DOHH2 (cell line): ENCODE measurements at regions not wholly inside any gene's neighbourhood (a gene's known extent, or its start where the extent isn't known, plus 50 kb on each side); places are given as distances from the start of the nearest gene placed in this dataset.
"Not testable (repeated sequence)": the region's sequence is repeated elsewhere in the genome, so short reads cannot be mapped to it uniquely, and the experiment has no call there.

Experiments
- H3F3A ChIP-seq: fragments of 200-600 bp; sonication (generic), shearing (Covaris generic); 2 replicates; pipeline ENCODE4 v1.6.0; 2016; ENCODE audit warnings: antibody characterized with exemption, mild to moderate bottlenecking; ENCODE audit not compliant: control insufficient read depth, insufficient read depth
- H3K27ac ChIP-seq: fragments of 200-600 bp; sonication (generic); 2 replicates; pipeline ENCODE4 v1.5.1; 2014; ENCODE audit warnings: low read depth, mild to moderate bottlenecking, low read length, moderate library complexity
- H3K27me3 ChIP-seq: fragments of 200-600 bp; sonication (generic); 2 replicates; pipeline ENCODE4 v1.6.1; 2014; ENCODE audit warnings: mild to moderate bottlenecking, low read length, mixed read lengths; ENCODE audit not compliant: control insufficient read depth
- H3K36me3 ChIP-seq: fragments of 200-600 bp; sonication (generic); 2 replicates; pipeline ENCODE4 v1.6.1; 2014; ENCODE audit warnings: mild to moderate bottlenecking, low read length, moderate library complexity, mixed read lengths; ENCODE audit not compliant: control insufficient read depth
- H3K4me1 ChIP-seq: fragments of 200-600 bp; sonication (generic); 2 replicates; pipeline ENCODE4 v1.6.1; 2014; ENCODE audit warnings: mild to moderate bottlenecking, low read length, mixed read lengths; ENCODE audit not compliant: control insufficient read depth
- H3K4me2 ChIP-seq: fragments of 200-600 bp; sonication (generic); 2 replicates; pipeline ENCODE4 v1.6.0; 2014; ENCODE audit warnings: mild to moderate bottlenecking, low read length, moderate library complexity
- H3K4me3 ChIP-seq: fragments of 200-600 bp; sonication (generic); 2 replicates; pipeline ENCODE4 v1.5.1; 2014; ENCODE audit warnings: mild to moderate bottlenecking, low read length, mixed read lengths
- H3K79me2 ChIP-seq: fragments of 200-600 bp; sonication (generic); 2 replicates; pipeline ENCODE4 v1.6.1; 2014; ENCODE audit warnings: mild to moderate bottlenecking, low read length, mixed read lengths; ENCODE audit not compliant: control insufficient read depth
- H3K9me2 ChIP-seq: fragments of 200-600 bp; sonication (generic); replicated peaks from 2 replicates; pipeline ENCODE4 v1.6.1; 2014; ENCODE audit warnings: mild to moderate bottlenecking, low read length, mixed read lengths; ENCODE audit not compliant: control insufficient read depth
- H3K9me3 ChIP-seq: fragments of 200-600 bp; sonication (generic); 2 replicates; pipeline ENCODE4 v1.6.1; 2014; ENCODE audit warnings: antibody characterized with exemption, low read length, mixed read lengths; ENCODE audit not compliant: control insufficient read depth, insufficient read depth
- H4K20me1 ChIP-seq: fragments of 200-600 bp; sonication (generic); 2 replicates; pipeline ENCODE4 v1.6.0; 2014; ENCODE audit warnings: low read depth, mild to moderate bottlenecking, antibody characterized with exemption, low read length, moderate library complexity; ENCODE audit not compliant: control insufficient read depth, insufficient read depth
- CTCF ChIP-seq: fragments of 200-600 bp; sonication (generic); IDR thresholded peaks from one replicate; pipeline ENCODE4 v1.5.1; 2014; ENCODE audit warnings: antibody characterized with exemption, mild to moderate bottlenecking, low read depth, low read length; ENCODE audit not compliant: poor library complexity, severe bottlenecking
- EZH2phosphoT487 ChIP-seq: fragments of 200-600 bp; sonication (generic); IDR thresholded peaks from 2 replicates; pipeline ENCODE4 v1.6.1; 2017; ENCODE audit warnings: borderline replicate concordance, mild to moderate bottlenecking, antibody characterized with exemption, low read length, moderate library complexity, mixed read lengths

- no peaks in the 10 kb centered on the region for H3K36me3 ChIP-seq
- H3K9me3 ChIP-seq = no peaks in the 10 kb centered on the region
- no peak overlapping the region for H3K27ac ChIP-seq
- no peak overlapping the region for H3K4me2 ChIP-seq
- H3K4me1 ChIP-seq = no peaks in the 10 kb centered on the region
- no peaks in the 10 kb centered on the region for H3K27me3 ChIP-seq
- no peaks in the 10 kb centered on the region for H3K79me2 ChIP-seq
- no peaks in the 10 kb centered on the region for H4K20me1 ChIP-seq
- H3K4me3 ChIP-seq = no peak overlapping the region
- TF ChIP-seq EZH2phosphoT487 (no peak), CTCF (no peak)
- no peaks in the 10 kb centered on the region for H3F3A ChIP-seq
- no peaks in the 10 kb centered on the region for H3K9me2 ChIP-seq
Observed at GRCh38 chr2:234861841-234862735, 89.7 kb upstream of the SH3BP4 start.

GRCh38 chr2:234859330-234859872 lies 92.4 kb upstream of the SH3BP4 start:
- H3K27ac ChIP-seq, H3K9me2 ChIP-seq, H4K20me1 ChIP-seq, H3K27me3 ChIP-seq, H3K4me3 ChIP-seq, H3F3A ChIP-seq, H3K9me3 ChIP-seq, H3K4me1 ChIP-seq, H3K4me2 ChIP-seq, H3K79me2 ChIP-seq, H3K36me3 ChIP-seq: not testable (repeated sequence)

- Histone ChIP-seq H3F3A (no peaks in the 10 kb centered on the region), H3K4me3 (no peak overlapping the region), H3K9me3 (no peaks in the 10 kb centered on the region), H3K4me2 (no peak overlapping the region), H3K79me2 (no peaks in the 10 kb centered on the region), H3K36me3 (no peaks in the 10 kb centered on the region), H3K9me2 (no peaks in the 10 kb centered on the region), H3K27ac (no peak overlapping the region), H3K4me1 (no peaks in the 10 kb centered on the region), H4K20me1 (no peaks in the 10 kb centered on the region), H3K27me3 (no peaks in the 10 kb centered on the region)
- TF ChIP-seq EZH2phosphoT487 = no peak
- no peak for TF ChIP-seq CTCF
Observed at GRCh38 chr2:234858790-234859329, 93.0 kb upstream of the SH3BP4 start.

- no peaks in the 10 kb centered on the region for H3K27me3 ChIP-seq
- no peaks in the 10 kb centered on the region for H3K36me3 ChIP-seq
- H3K79me2 ChIP-seq = no peaks in the 10 kb centered on the region
- no peak overlapping the region for H3K4me2 ChIP-seq
- H3K9me2 ChIP-seq = no peaks in the 10 kb centered on the region
- no peak overlapping the region for H3K27ac ChIP-seq
- H3K4me3 ChIP-seq = no peak overlapping the region
- H3F3A ChIP-seq = no peaks in the 10 kb centered on the region
- no peaks in the 10 kb centered on the region for H3K9me3 ChIP-seq
- no peaks in the 10 kb centered on the region for H3K4me1 ChIP-seq
- TF ChIP-seq CTCF = no peak
- no peak for TF ChIP-seq EZH2phosphoT487
- H4K20me1 ChIP-seq = no peaks in the 10 kb centered on the region
Observed at GRCh38 chr2:234858145-234858544, 93.7 kb upstream of the SH3BP4 start.
